GM12892 (cell line): ENCODE measurements at regions not wholly inside any gene's neighbourhood (a gene's known extent, or its start where the extent isn't known, plus 50 kb on each side); places are given as distances from the start of the nearest gene placed in this dataset.

Source experiments
- POLR2A ChIP-seq: IDR thresholded peaks from 2 replicates; pipeline ENCODE4 v1.6.1; 2011; ENCODE audit warnings: low read depth, low read length, control low read depth
- POLR2AphosphoS5 ChIP-seq: IDR thresholded peaks from 2 replicates; pipeline ENCODE4 v1.6.1; 2011; ENCODE audit warnings: low read depth, low read length, control low read depth

DNA sequence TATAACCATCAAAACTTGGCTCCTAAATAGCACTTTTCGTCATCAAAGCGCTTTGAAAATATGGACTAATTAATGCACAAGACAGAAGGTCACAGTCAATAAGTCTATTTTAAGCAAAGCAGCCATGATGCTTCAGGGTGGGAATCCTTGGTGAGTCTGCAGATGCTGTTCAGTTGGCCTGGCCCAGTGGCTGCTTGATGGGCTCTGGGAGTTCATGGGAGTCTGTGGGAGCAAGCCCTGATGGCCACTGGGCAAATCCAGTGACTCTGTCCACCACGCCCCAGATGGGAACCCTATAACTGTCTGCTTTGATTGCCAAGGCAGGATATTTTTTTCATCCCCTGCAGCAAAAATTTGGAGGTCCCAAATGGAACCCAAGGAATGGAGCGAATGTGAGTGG lies 95.7 kb upstream of the CTBP2 start:
- TF ChIP-seq POLR2AphosphoS5 (no peak), POLR2A (no peak)
